Right atrium auricular region (tissue), 2 donors: ENCODE measurements at regions not wholly inside any gene's neighbourhood (a gene's known extent, or its start where the extent isn't known, plus 50 kb on each side); places are given as distances from the start of the nearest gene placed in this dataset.

ENCODE experiments used
- DNase-seq: peaks from one replicate; pipeline ENCODE4 v3.0.0-alpha.2; 2019; ENCODE audit warnings: low spot score
- H3K27ac ChIP-seq, 2 donors: fragments of 200-600 bp; sonication (generic); 1 replicate in 1 of 2; 2 replicates in 1 of 2; pipeline ENCODE4 v1.5.1; 2016 to 2019
- H3K27me3 ChIP-seq, 2 donors: fragments of 200-600 bp; sonication (generic); one replicate each; pipeline versions ENCODE4 v1.5.1 to v1.6.0; 2017 to 2019
- H3K36me3 ChIP-seq: fragments of 200-600 bp; sonication (generic); one replicate; pipeline ENCODE4 v1.5.1; 2016
- H3K4me1 ChIP-seq, 2 donors: fragments of 200-600 bp; sonication (generic); one replicate each; pipeline versions ENCODE4 v1.5.1 to v1.6.0; 2017 to 2019
- H3K4me3 ChIP-seq, 2 donors: fragments of 200-600 bp; sonication (generic); 1 replicate in 1 of 2; 2 replicates in 1 of 2; pipeline ENCODE4 v1.5.1; 2017 to 2019; ENCODE audit warnings: mild to moderate bottlenecking in 1 of 2, moderate library complexity in 1 of 2
- H3K9me3 ChIP-seq, 2 donors: fragments of 200-600 bp; sonication (generic); one replicate each; pipeline ENCODE4 v1.5.1; 2019
- TF ChIP-seq, protein P1 (sequence below), 2 donors: fragments of 200-600 bp; sonication (generic); IDR thresholded peaks; one replicate each; pipeline ENCODE4 v1.5.1; 2019; ENCODE audit warnings: antibody characterized with exemption in 2 of 2

DNA sequence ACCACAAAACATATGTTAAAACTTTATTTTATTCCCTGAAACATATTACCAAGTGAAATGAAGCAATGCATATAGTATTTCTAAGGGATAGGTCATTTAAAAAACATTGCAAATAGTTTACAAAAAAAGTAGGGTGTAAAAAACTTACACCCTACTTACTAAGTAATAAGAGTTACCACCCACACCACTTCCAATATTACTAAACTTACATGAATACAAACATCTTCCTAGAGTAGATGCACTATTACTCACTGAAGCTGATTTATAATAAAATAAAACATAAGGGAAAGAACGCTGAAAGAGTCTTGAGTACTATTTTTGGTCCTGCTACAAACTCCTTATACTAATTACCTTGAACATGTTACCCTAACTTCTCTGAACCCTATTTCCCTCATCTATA lies 289.4 kb downstream of the HINT1 start:
- H3K9me3 ChIP-seq, result peaks cover 0 to 9% of the 10 kb centered on the region in 2 donors
- H3K27me3 ChIP-seq, result no peaks in the 10 kb centered on the region
- no peak for DNase-seq
- H3K27ac ChIP-seq, result no peak overlapping the region
- H3K4me1 ChIP-seq, result no peaks in the 10 kb centered on the region
- TF ChIP-seq, protein P1, sequence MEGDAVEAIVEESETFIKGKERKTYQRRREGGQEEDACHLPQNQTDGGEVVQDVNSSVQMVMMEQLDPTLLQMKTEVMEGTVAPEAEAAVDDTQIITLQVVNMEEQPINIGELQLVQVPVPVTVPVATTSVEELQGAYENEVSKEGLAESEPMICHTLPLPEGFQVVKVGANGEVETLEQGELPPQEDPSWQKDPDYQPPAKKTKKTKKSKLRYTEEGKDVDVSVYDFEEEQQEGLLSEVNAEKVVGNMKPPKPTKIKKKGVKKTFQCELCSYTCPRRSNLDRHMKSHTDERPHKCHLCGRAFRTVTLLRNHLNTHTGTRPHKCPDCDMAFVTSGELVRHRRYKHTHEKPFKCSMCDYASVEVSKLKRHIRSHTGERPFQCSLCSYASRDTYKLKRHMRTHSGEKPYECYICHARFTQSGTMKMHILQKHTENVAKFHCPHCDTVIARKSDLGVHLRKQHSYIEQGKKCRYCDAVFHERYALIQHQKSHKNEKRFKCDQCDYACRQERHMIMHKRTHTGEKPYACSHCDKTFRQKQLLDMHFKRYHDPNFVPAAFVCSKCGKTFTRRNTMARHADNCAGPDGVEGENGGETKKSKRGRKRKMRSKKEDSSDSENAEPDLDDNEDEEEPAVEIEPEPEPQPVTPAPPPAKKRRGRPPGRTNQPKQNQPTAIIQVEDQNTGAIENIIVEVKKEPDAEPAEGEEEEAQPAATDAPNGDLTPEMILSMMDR (IDR thresholded peaks at IDR 0.05), result no peak
- no peaks in the 10 kb centered on the region for H3K36me3 ChIP-seq
- no peak overlapping the region for H3K4me3 ChIP-seq

- TF ChIP-seq, protein P1 (IDR thresholded peaks at IDR 0.05), result no peak
- Histone ChIP-seq H3K4me3 (no peak overlapping the region), H3K9me3 (peaks cover 0 to 9% of the 10 kb centered on the region in 2 donors), H3K36me3 (no peaks in the 10 kb centered on the region), H3K27ac (no peak overlapping the region), H3K4me1 (no peaks in the 10 kb centered on the region), H3K27me3 (no peaks in the 10 kb centered on the region)
- no peak for DNase-seq
Measured at GRCh38 chr5:130874861-130875417, 290.1 kb downstream of the HINT1 start.

DNA sequence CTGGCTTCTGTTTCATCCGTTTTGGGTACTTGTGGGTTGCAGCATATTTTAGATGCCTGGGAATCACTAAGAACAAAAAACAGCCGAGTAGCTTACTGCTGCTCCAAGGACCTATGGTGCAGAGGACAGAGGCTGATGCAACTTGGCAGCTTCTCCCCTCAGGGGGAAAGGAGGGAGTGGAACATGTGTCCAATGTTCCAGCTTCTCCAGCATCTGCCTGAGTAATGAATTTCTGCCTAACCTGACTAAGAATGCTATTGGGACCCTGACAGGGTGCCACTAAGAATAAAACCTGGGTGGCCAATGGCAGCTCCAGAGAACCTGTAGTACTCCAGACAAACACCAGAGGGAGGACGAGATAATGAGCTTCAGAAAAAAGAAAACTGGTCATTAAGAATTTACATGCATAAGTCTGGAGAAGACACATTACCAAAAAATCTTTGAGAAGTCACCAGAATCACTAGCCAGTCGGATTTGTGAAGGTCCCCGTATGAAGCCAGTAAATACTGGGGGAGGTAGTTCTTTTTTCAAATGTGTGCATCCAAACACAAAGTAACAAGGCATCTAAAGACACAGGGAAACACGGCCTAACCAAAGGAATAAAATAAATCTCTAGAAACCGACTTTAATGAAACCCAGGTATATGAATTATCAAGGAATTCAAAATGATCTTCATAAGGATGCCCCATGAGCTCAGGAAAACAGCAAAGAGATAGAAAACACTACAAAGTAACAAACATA lies 293.5 kb downstream of the HINT1 start:
- no peaks in the 10 kb centered on the region for H3K27me3 ChIP-seq
- H3K36me3 ChIP-seq, result no peaks in the 10 kb centered on the region
- H3K4me1 ChIP-seq, result no peaks in the 10 kb centered on the region
- TF ChIP-seq, protein P1 (IDR thresholded peaks at IDR 0.05), result peak in 1 of 2 donors; percentile 59
- peaks cover 0 to 3% of the 10 kb centered on the region in 2 donors for H3K9me3 ChIP-seq
- no peak for DNase-seq
- no peak overlapping the region for H3K4me3 ChIP-seq
- no peak overlapping the region for H3K27ac ChIP-seq

DNA sequence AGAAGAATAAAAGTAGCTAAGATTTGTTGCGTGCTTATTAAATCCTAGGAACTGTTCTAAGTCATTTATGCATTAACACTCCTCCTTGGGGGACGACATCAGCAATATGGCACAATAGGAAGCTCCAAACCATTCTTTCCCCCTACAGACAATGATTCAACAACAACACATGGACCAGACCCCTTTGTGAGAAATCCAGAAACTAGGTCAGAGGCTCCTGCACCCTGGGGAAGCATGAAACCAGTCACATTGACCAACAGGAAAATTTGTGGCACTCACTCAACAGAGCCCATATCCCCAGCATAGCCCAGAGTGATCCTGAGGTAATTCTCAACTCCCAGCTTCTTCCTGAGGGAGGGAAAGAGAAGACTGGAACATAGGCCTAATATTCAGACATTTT lies 294.4 kb downstream of the HINT1 start:
- H3K9me3 ChIP-seq, result no peaks in the 10 kb centered on the region
- no peak overlapping the region for H3K4me3 ChIP-seq
- no peaks in the 10 kb centered on the region for H3K36me3 ChIP-seq
- DNase-seq, result no peak
- H3K4me1 ChIP-seq, result no peaks in the 10 kb centered on the region
- TF ChIP-seq, protein P1 (IDR thresholded peaks at IDR 0.05), result no peak
- no peak overlapping the region for H3K27ac ChIP-seq
- H3K27me3 ChIP-seq, result no peaks in the 10 kb centered on the region

- DNase-seq, result no peak
- H3K36me3 ChIP-seq, result no peaks in the 10 kb centered on the region
- no peaks in the 10 kb centered on the region for H3K4me1 ChIP-seq
- H3K4me3 ChIP-seq, result no peak overlapping the region
- TF ChIP-seq, protein P1 (IDR thresholded peaks at IDR 0.05), result no peak
- no peaks in the 10 kb centered on the region for H3K27me3 ChIP-seq
- H3K27ac ChIP-seq, result no peak overlapping the region
- no peaks in the 10 kb centered on the region for H3K9me3 ChIP-seq
Measured at GRCh38 chr5:130868186-130868840, 296.7 kb downstream of the HINT1 start.
